HepG2 (cell line): ENCODE measurements at regions not wholly inside any gene's neighbourhood (a gene's known extent, or its start where the extent isn't known, plus 50 kb on each side); places are given as distances from the start of the nearest gene placed in this dataset.

Experiments
- ATAC-seq: fragments of 200-7000 bp; cut with Tn5 transposase; 3 replicates; pipeline ENCODE4 v1.9.1; 2020; ENCODE audit warnings: mild to moderate bottlenecking, moderate library complexity
- BruUV-seq: library from RNA; stranded (reverse); fragments of 400-500 nt; replicated peaks from 2 replicates; lab custom pipeline; 2021; lab: Mats Ljungman, UMichigan
- CTCF ChIA-PET: fragments of 300-600 bp; formaldehyde crosslinking; extraction: SDS; loops from one replicate; lab custom pipeline; 2021; ENCODE audit warnings: low total read pairs, inconsistent platforms, low intra/inter-chr PET ratio; lab: Yijun Ruan, JAX
- POLR2A ChIA-PET: fragments of 350-600 bp; sonication (Branson Sonifier 250); formaldehyde crosslinking; loops from one replicate; lab custom pipeline; 2020; ENCODE audit warnings: antibody characterized with exemption, inconsistent platforms; lab: Yijun Ruan, JAX
- DNase-seq: peaks from one replicate; pipeline ENCODE4 v3.0.0-alpha.2; 2015; ENCODE audit warnings: low spot score
- FAIRE-seq: peaks from 3 replicates; lab custom pipeline; 2011; peaks lifted over from hg19 to GRCh38; lab: Jason Lieb, UNC
- H2AFZ ChIP-seq: one replicate; pipeline ENCODE4 v1.6.1; 2011; ENCODE audit warnings: low read length, inconsistent platforms
- H3K27ac ChIP-seq: fragments of 300-600 bp; 3 replicates; pipeline ENCODE4 v1.8.0; 2011; ENCODE audit warnings: mixed run types, mild to moderate bottlenecking, mixed read lengths, low read length, inconsistent platforms; ENCODE audit not compliant: insufficient read depth; ENCODE audit errors: extremely low read length
- H3K27me3 ChIP-seq, 2 experiments: fragments of 200-600 bp in 1 of 2; 2 replicates in 1 of 2; 3 replicates in 1 of 2; pipeline versions ENCODE4 v1.6.0 to v1.8.0; 2011; ENCODE audit warnings: low read length in 2 of 2, mild to moderate bottlenecking in 2 of 2, moderate library complexity in 2 of 2, inconsistent platforms in 1 of 2; ENCODE audit not compliant: insufficient read depth in 2 of 2, control insufficient read depth in 1 of 2
- H3K36me3 ChIP-seq, 2 experiments: fragments of 200-600 bp in 1 of 2; replicated peaks in 1 of 2; 2 replicates in 1 of 2; 3 replicates in 1 of 2; pipeline versions ENCODE4 v1.5.1 to v1.8.0; 2011; ENCODE audit warnings: low read length in 2 of 2, inconsistent platforms in 1 of 2; ENCODE audit not compliant: insufficient read depth in 2 of 2, control insufficient read depth in 1 of 2
- H3K4me1 ChIP-seq: 2 replicates; pipeline ENCODE4 v1.5.1; 2012; ENCODE audit warnings: low read length, inconsistent platforms; ENCODE audit not compliant: insufficient read depth
- H3K4me2 ChIP-seq: 2 replicates; pipeline ENCODE4 v1.6.0; 2011; ENCODE audit warnings: low read depth, low read length, inconsistent platforms
- H3K4me3 ChIP-seq, 3 experiments: fragments of 200-600 bp in 1 of 3; sonication (generic), shearing (Covaris generic) in 1 of 3; replicated peaks in 1 of 3; 2 replicates each; pipeline ENCODE4 v1.5.1; 2011 to 2016; ENCODE audit warnings: low read length in 3 of 3, inconsistent platforms in 2 of 3, low read depth in 2 of 3, mild to moderate bottlenecking in 2 of 3, control low read depth in 1 of 3, mixed read lengths in 1 of 3; ENCODE audit not compliant: insufficient read depth in 1 of 3
- H3K79me2 ChIP-seq: one replicate; pipeline ENCODE4 v1.6.1; 2011; ENCODE audit warnings: low read length, inconsistent platforms; ENCODE audit not compliant: insufficient read depth
- H3K9ac ChIP-seq: 2 replicates; pipeline ENCODE4 v1.6.0; 2011; ENCODE audit warnings: mild to moderate bottlenecking, low read depth, low read length, inconsistent platforms; ENCODE audit not compliant: insufficient read depth
- H3K9me3 ChIP-seq: 2 replicates; pipeline ENCODE4 v1.5.1; 2012; ENCODE audit warnings: mild to moderate bottlenecking, low read length
- H4K20me1 ChIP-seq: 2 replicates; pipeline ENCODE4 v1.6.0; 2011; ENCODE audit warnings: inconsistent platforms, mild to moderate bottlenecking, low read length, moderate library complexity; ENCODE audit not compliant: insufficient read depth
- FOXC1 ChIP-seq: sonication (generic); formaldehyde crosslinking; IDR thresholded peaks from 2 replicates; pipeline ENCODE4 v1.8.0; 2022; ENCODE audit warnings: mild to moderate bottlenecking, missing genetic modification reagents, borderline replicate concordance
- GPN1 ChIP-seq: sonication (generic); formaldehyde crosslinking; IDR thresholded peaks from 2 replicates; pipeline ENCODE4 v1.5.1; 2020; ENCODE audit warnings: missing genetic modification reagents, borderline replicate concordance
- KDM6A ChIP-seq: IDR thresholded peaks from 2 replicates; pipeline ENCODE4 v1.6.1; 2016; ENCODE audit warnings: low read depth
- KMT2A ChIP-seq: sonication (generic); formaldehyde crosslinking; IDR thresholded peaks from 2 replicates; pipeline ENCODE4 v1.4.0; 2020; ENCODE audit warnings: missing genetic modification reagents
- MLX ChIP-seq: IDR thresholded peaks from 2 replicates; pipeline ENCODE4 v1.6.1; 2016
- NFE2 ChIP-seq: sonication (generic); formaldehyde crosslinking; IDR thresholded peaks from 2 replicates; pipeline ENCODE4 v1.4.0; 2020; ENCODE audit warnings: missing genetic modification reagents
- SKI ChIP-seq: fragments of 450-650 bp; IDR thresholded peaks from one replicate; pipeline ENCODE4 v1.6.1; 2018; ENCODE audit warnings: mild to moderate bottlenecking; ENCODE audit not compliant: partially characterized antibody
- ZFP41 ChIP-seq: sonication (generic); formaldehyde crosslinking; IDR thresholded peaks from 2 replicates; pipeline ENCODE4 v1.4.0; 2020; ENCODE audit warnings: mild to moderate bottlenecking, missing genetic modification reagents, borderline replicate concordance
- ZNF274 ChIP-seq: sonication (generic); formaldehyde crosslinking; IDR thresholded peaks from 2 replicates; pipeline ENCODE4 v1.5.1; 2020; ENCODE audit warnings: mild to moderate bottlenecking, missing genetic modification reagents
- ZNF761 ChIP-seq: sonication (generic); formaldehyde crosslinking; conservative IDR thresholded peaks from 2 replicates; pipeline ENCODE4 v1.4.0; 2020; ENCODE audit warnings: mild to moderate bottlenecking, missing genetic modification reagents
- WGBS: methylation state at CpG from one replicate; pipeline ENCODE4 v1.1.6; 2017; ENCODE audit warnings: low lambda C conversion rate; 5-methylcytosine and 5-hydroxymethylcytosine counted together
- in situ Hi-C: cut with HindIII; loops from 2 replicates; pipeline ENCODE4 v1.10.0; 2017; ENCODE audit warnings: low pct_unique_long_range_greater_than_20kb; ENCODE audit not compliant: extremely low pct_ligation_motif_present
- intact Hi-C: fragments of 100-400 bp; cut with micrococcal nuclease; formaldehyde crosslinking; loops from one replicate; pipeline ENCODE4 v1.10.0; 2022; ENCODE audit not compliant: unreplicated experiment
- TF ChIP-seq, protein P1 (sequence below): sonication (generic); formaldehyde crosslinking; IDR thresholded peaks from 2 replicates; pipeline ENCODE4 v1.5.1; 2020; ENCODE audit warnings: mild to moderate bottlenecking, missing genetic modification reagents, borderline replicate concordance
- TF ChIP-seq, protein P2 (sequence below): sonication (generic); formaldehyde crosslinking; IDR thresholded peaks from 2 replicates; pipeline ENCODE4 v1.4.0; 2020; ENCODE audit warnings: missing genetic modification reagents

- DNase-seq (no peak), ATAC-seq (no peak), FAIRE-seq (no peak)
- intact Hi-C loops, result no loop called here
- Histone ChIP-seq H3K9me3 (no peaks in the 10 kb centered on the region), H3K79me2 (no peaks in the 10 kb centered on the region), H2AFZ (no peak overlapping the region), H3K9ac (no peak overlapping the region), H3K4me2 (no peak overlapping the region), H3K4me3 (no peak overlapping the region), H3K27me3 (peaks cover 0 to 5% of the 10 kb centered on the region in 2 experiments; a peak in 1 of 5 replicates), H4K20me1 (no peaks in the 10 kb centered on the region), H3K27ac (no peak overlapping the region), H3K36me3 (no peaks in the 10 kb centered on the region), H3K4me1 (no peaks in the 10 kb centered on the region)
- TF ChIP-seq ZNF761, result no peak
- TF ChIP-seq, protein P1, sequence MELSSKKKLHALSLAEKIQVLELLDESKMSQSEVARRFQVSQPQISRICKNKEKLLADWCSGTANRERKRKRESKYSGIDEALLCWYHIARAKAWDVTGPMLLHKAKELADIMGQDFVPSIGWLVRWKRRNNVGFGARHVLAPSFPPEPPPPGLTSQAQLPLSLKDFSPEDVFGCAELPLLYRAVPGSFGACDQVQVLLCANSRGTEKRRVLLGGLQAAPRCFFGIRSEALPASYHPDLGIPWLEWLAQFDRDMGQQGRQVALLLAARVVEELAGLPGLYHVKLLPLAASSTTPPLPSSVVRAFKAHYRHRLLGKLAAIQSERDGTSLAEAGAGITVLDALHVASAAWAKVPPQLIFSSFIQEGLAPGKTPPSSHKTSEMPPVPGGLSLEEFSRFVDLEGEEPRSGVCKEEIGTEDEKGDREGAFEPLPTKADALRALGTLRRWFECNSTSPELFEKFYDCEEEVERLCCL (CRISPR knock-in tag), result no peak
- TF ChIP-seq ZNF274, result no peak
- no peak for TF ChIP-seq FOXC1 (CRISPR knock-in tag)
- TF ChIP-seq MLX (CRISPR knock-in tag), result no peak
- TF ChIP-seq ZFP41 (CRISPR knock-in tag), result no peak
- TF ChIP-seq NFE2 (CRISPR knock-in tag), result no peak
- no peak for TF ChIP-seq KMT2A
- no peak for TF ChIP-seq KDM6A
- TF ChIP-seq SKI, result no peak
- TF ChIP-seq, protein P2, sequence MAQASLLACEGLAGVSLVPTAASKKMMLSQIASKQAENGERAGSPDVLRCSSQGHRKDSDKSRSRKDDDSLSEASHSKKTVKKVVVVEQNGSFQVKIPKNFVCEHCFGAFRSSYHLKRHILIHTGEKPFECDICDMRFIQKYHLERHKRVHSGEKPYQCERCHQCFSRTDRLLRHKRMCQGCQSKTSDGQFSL (CRISPR knock-in tag), result no peak
- TF ChIP-seq GPN1 (CRISPR knock-in tag), result no peak
- WGBS, result 65% methylated on average over 16 of the region's 21 CpGs
- ChIA-PET CTCF (no interaction called here), POLR2A (no interaction called here)
- in situ Hi-C loops, result loop anchor here (10.0 kb wide), 2 partner anchors 291 to 411 kb away; no protein-coding TSS in a partner anchor
- no TSS peak for BruUV-seq
Measured at GRCh38 chr7:137164251-137164650, 179.3 kb downstream of the PTN start.
